NCI-H2171 treated with DMSO at 0.1 percent for 48 hours (cell line): ENCODE measurements at regions not wholly inside any gene's neighbourhood (a gene's known extent, or its start where the extent isn't known, plus 50 kb on each side); places are given as distances from the start of the nearest gene placed in this dataset.

ENCODE experiments used
- DNase-seq: peaks from one replicate; lab custom pipeline; 2025; lab: John Stamatoyannopoulos, UW

- no peak for DNase-seq
Measured at GRCh38 chr3:64995857-64996551, 308.2 kb upstream of the ADAMTS9 start.

- no peak for DNase-seq
Measured at GRCh38 chr3:64993781-64994180, 306.0 kb upstream of the ADAMTS9 start.

- DNase-seq: no peak
Measured at GRCh38 chr3:64992530-64993285, 304.9 kb upstream of the ADAMTS9 start.

GRCh38 chr3:64988188-64988587 lies 300.4 kb upstream of the ADAMTS9 start:
- DNase-seq: no peak

GRCh38 chr3:64987726-64988125 lies 299.9 kb upstream of the ADAMTS9 start:
- no peak for DNase-seq

GRCh38 chr3:64985072-64985471 lies 297.3 kb upstream of the ADAMTS9 start:
- no peak for DNase-seq

GRCh38 chr3:64983583-64984359 lies 296.0 kb upstream of the ADAMTS9 start:
- DNase-seq: no peak

GRCh38 chr3:64977308-64978100 lies 289.7 kb upstream of the ADAMTS9 start:
- no peak for DNase-seq

GRCh38 chr3:64976456-64976855 lies 288.7 kb upstream of the ADAMTS9 start:
- no peak for DNase-seq

- DNase-seq: no peak
Measured at GRCh38 chr3:64975147-64975546, 287.3 kb upstream of the ADAMTS9 start.

GRCh38 chr3:64974401-64974800 lies 286.6 kb upstream of the ADAMTS9 start:
- DNase-seq: no peak

GRCh38 chr3:64972793-64973192 lies 285.0 kb upstream of the ADAMTS9 start:
- no peak for DNase-seq

GRCh38 chr3:64971602-64972001 lies 283.8 kb upstream of the ADAMTS9 start:
- no peak for DNase-seq

- no peak for DNase-seq
Measured at GRCh38 chr3:64970634-64971033, 282.8 kb upstream of the ADAMTS9 start.

GRCh38 chr3:64961301-64961700 lies 273.5 kb upstream of the ADAMTS9 start:
- no peak for DNase-seq

- DNase-seq: no peak
Measured at GRCh38 chr3:64958199-64958843, 270.5 kb upstream of the ADAMTS9 start.

- DNase-seq: no peak
Measured at GRCh38 chr3:64957408-64958198, 269.8 kb upstream of the ADAMTS9 start.

- DNase-seq: no peak
Measured at GRCh38 chr3:64956711-64957325, 269.0 kb upstream of the ADAMTS9 start.

- DNase-seq: no peak
Measured at GRCh38 chr3:64954995-64955636, 267.3 kb upstream of the ADAMTS9 start.
